ENCODE measurements at regions not wholly inside any gene's neighbourhood (a gene's known extent, or its start where the extent isn't known, plus 50 kb on each side); places are given as distances from the start of the nearest gene placed in this dataset.

DNA sequence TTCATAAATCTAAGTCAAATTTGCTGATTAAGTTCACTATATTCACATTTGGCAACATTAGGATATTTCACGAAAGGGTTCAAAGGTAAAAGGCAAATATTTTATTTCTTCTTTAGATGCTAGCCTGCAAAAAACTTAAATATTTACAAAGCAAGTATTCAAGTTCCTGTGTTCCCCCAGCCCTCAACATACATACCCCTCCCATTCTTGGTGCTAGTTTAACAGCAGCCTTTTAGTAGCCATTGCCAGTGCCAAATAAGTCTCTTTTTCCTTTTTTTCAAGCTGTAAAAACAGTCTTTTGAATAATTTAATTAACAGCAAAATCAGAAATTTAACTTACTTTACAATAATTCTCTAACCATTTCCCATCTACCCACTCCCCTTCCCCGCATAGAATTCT is 288.5 kb upstream of the TMEM161B start:
- TF ChIP-seq, protein P1, sequence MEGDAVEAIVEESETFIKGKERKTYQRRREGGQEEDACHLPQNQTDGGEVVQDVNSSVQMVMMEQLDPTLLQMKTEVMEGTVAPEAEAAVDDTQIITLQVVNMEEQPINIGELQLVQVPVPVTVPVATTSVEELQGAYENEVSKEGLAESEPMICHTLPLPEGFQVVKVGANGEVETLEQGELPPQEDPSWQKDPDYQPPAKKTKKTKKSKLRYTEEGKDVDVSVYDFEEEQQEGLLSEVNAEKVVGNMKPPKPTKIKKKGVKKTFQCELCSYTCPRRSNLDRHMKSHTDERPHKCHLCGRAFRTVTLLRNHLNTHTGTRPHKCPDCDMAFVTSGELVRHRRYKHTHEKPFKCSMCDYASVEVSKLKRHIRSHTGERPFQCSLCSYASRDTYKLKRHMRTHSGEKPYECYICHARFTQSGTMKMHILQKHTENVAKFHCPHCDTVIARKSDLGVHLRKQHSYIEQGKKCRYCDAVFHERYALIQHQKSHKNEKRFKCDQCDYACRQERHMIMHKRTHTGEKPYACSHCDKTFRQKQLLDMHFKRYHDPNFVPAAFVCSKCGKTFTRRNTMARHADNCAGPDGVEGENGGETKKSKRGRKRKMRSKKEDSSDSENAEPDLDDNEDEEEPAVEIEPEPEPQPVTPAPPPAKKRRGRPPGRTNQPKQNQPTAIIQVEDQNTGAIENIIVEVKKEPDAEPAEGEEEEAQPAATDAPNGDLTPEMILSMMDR (IDR thresholded peaks at IDR 0.05): no peak
- no peak for TF ChIP-seq POLR2A (IDR thresholded peaks at IDR 0.05)

All from thyroid gland (tissue), 4 donors.